IMR-90 (cell line): ENCODE measurements at regions not wholly inside any gene's neighbourhood (a gene's known extent, or its start where the extent isn't known, plus 50 kb on each side); places are given as distances from the start of the nearest gene placed in this dataset.
A peak's percentile ranks its signal among the peaks of the same experiment; 100 is the strongest.

Source experiments
- ATAC-seq: fragments of 200-7000 bp; cut with Tn5 transposase; 2 replicates; pipeline ENCODE4 v1.9.1; 2020; ENCODE audit warnings: low read depth, mild to moderate bottlenecking, moderate library complexity
- BruUV-seq: library from RNA; stranded (reverse); fragments of 400-500 nt; replicated peaks from 2 replicates; lab custom pipeline; 2021; lab: Mats Ljungman, UMichigan
- CTCF ChIA-PET: fragments of 300-600 bp; formaldehyde crosslinking; extraction: SDS; loops from one replicate; lab custom pipeline; 2021; ENCODE audit warnings: antibody characterized with exemption; lab: Yijun Ruan, JAX
- POLR2A ChIA-PET: fragments of 300-600 bp; sonication (Branson Sonifier 250); formaldehyde crosslinking; loops from one replicate; lab custom pipeline; 2022; ENCODE audit warnings: antibody characterized with exemption; ENCODE audit not compliant: unreplicated experiment; lab: Charles Lee
- DNase-seq: peaks from one replicate; pipeline ENCODE4 v3.0.0; 2013
- H2AFZ ChIP-seq: replicated peaks from 2 replicates; pipeline ENCODE3; 2013; ENCODE audit warnings: low read length, mild to moderate bottlenecking; ENCODE audit not compliant: poor library complexity
- H2AK5ac ChIP-seq: 2 replicates; pipeline ENCODE4 v1.6.1; 2013; ENCODE audit warnings: low read depth, low read length, inconsistent platforms
- H2AK9ac ChIP-seq: replicated peaks from 2 replicates; pipeline ENCODE3; 2013; ENCODE audit warnings: mild to moderate bottlenecking, low read depth, low read length, moderate library complexity; ENCODE audit not compliant: poor library complexity
- H2BK120ac ChIP-seq: 2 replicates; pipeline ENCODE4 v1.6.1; 2013; ENCODE audit warnings: low read depth, low read length, inconsistent platforms
- H2BK15ac ChIP-seq: 3 replicates; pipeline ENCODE4 v1.6.1; 2013; ENCODE audit warnings: low read depth, low read length, inconsistent platforms
- H2BK20ac ChIP-seq: 2 replicates; pipeline ENCODE4 v1.6.1; 2013; ENCODE audit warnings: low read depth, mild to moderate bottlenecking, inconsistent platforms, low read length, moderate library complexity
- H2BK5ac ChIP-seq: 2 replicates; pipeline ENCODE4 v1.6.1; 2013; ENCODE audit warnings: mild to moderate bottlenecking, low read depth, low read length, inconsistent platforms; ENCODE audit not compliant: poor library complexity, severe bottlenecking
- H3K14ac ChIP-seq: replicated peaks from 2 replicates; pipeline ENCODE4 v1.6.1; 2013; ENCODE audit warnings: low read depth, low read length, inconsistent platforms
- H3K18ac ChIP-seq: 2 replicates; pipeline ENCODE4 v1.6.1; 2013; ENCODE audit warnings: low read depth, low read length, control low read depth
- H3K23ac ChIP-seq: 2 replicates; pipeline ENCODE4 v1.6.1; 2013; ENCODE audit warnings: low read depth, low read length, inconsistent platforms
- H3K27ac ChIP-seq: 2 replicates; pipeline ENCODE4 v1.5.1; 2013; ENCODE audit warnings: mild to moderate bottlenecking, control low read depth, low read length; ENCODE audit not compliant: insufficient read depth
- H3K27me3 ChIP-seq: 2 replicates; pipeline ENCODE4 v1.6.1; 2013; ENCODE audit warnings: low read length; ENCODE audit not compliant: control insufficient read depth, insufficient read depth
- H3K36me3 ChIP-seq: 2 replicates; pipeline ENCODE4 v1.6.1; 2013; ENCODE audit warnings: low read length, mixed read lengths; ENCODE audit not compliant: control insufficient read depth, insufficient read depth
- H3K4ac ChIP-seq: 2 replicates; pipeline ENCODE4 v1.6.1; 2013; ENCODE audit warnings: low read depth, low read length, inconsistent platforms
- H3K4me1 ChIP-seq: 2 replicates; pipeline ENCODE4 v1.6.1; 2013; ENCODE audit warnings: low read length, mixed read lengths; ENCODE audit not compliant: control insufficient read depth, insufficient read depth
- H3K4me2 ChIP-seq: 2 replicates; pipeline ENCODE4 v1.6.1; 2013; ENCODE audit warnings: low read depth, mild to moderate bottlenecking, control low read depth, low read length, moderate library complexity
- H3K4me3 ChIP-seq: 2 replicates; pipeline ENCODE4 v1.5.1; 2013; ENCODE audit warnings: low read depth, mild to moderate bottlenecking, control low read depth, low read length, moderate library complexity; ENCODE audit not compliant: insufficient read depth
- H3K56ac ChIP-seq: 2 replicates; pipeline ENCODE4 v1.6.1; 2013; ENCODE audit warnings: low read length, inconsistent platforms; ENCODE audit not compliant: insufficient read depth; ENCODE audit errors: extremely low read depth
- H3K79me1 ChIP-seq, 2 experiments: 2 replicates each; pipeline ENCODE4 v1.6.1; 2013; ENCODE audit warnings: low read length in 2 of 2, inconsistent platforms in 1 of 2, low read depth in 1 of 2
- H3K9ac ChIP-seq: 2 replicates; pipeline ENCODE4 v1.6.1; 2013; ENCODE audit warnings: low read depth, low read length, control low read depth
- H3K9me1 ChIP-seq: 2 replicates; pipeline ENCODE4 v1.6.1; 2013; ENCODE audit warnings: low read length, inconsistent platforms; ENCODE audit not compliant: insufficient read depth
- H3K9me3 ChIP-seq: 2 replicates; pipeline ENCODE4 v1.6.1; 2013; ENCODE audit warnings: low read length; ENCODE audit not compliant: control insufficient read depth, insufficient read depth
- H4K20me1 ChIP-seq: 2 replicates; pipeline ENCODE4 v1.6.1; 2013; ENCODE audit warnings: low read length, inconsistent platforms; ENCODE audit not compliant: insufficient read depth
- H4K5ac ChIP-seq: 2 replicates; pipeline ENCODE4 v1.6.1; 2013; ENCODE audit warnings: mild to moderate bottlenecking, low read depth, low read length, control low read depth
- H4K8ac ChIP-seq, 2 experiments: 2 replicates each; pipeline ENCODE4 v1.6.1; 2013; ENCODE audit warnings: low read depth in 2 of 2, low read length in 2 of 2, control low read depth in 1 of 2, inconsistent platforms in 1 of 2
- H4K91ac ChIP-seq: 2 replicates; pipeline ENCODE4 v1.6.1; 2013; ENCODE audit warnings: low read depth, low read length, inconsistent platforms; ENCODE audit not compliant: insufficient read depth
- BHLHE40 ChIP-seq: fragments of 150-350 bp; IDR thresholded peaks from 2 replicates; pipeline ENCODE4 v1.6.1; 2016; ENCODE audit warnings: mild to moderate bottlenecking, low read depth, low read length
- CEBPB ChIP-seq: IDR thresholded peaks from 2 replicates; pipeline ENCODE4 v1.6.1; 2012; ENCODE audit warnings: low read depth, low read length, improper control_type of control experiment
- CHD1 ChIP-seq: IDR thresholded peaks from 2 replicates; pipeline ENCODE4 v1.6.1; 2012; ENCODE audit warnings: low read depth, low read length, improper control_type of control experiment
- FOS ChIP-seq: fragments of 150-350 bp; IDR thresholded peaks from 2 replicates; pipeline ENCODE4 v1.6.1; 2016; ENCODE audit warnings: low read depth, low read length
- MAFK ChIP-seq: IDR thresholded peaks from 2 replicates; pipeline ENCODE4 v1.6.1; 2012; ENCODE audit warnings: low read depth, low read length, improper control_type of control experiment
- MAZ ChIP-seq: IDR thresholded peaks from 2 replicates; pipeline ENCODE4 v1.6.1; 2012; ENCODE audit warnings: low read depth, mild to moderate bottlenecking, low read length, improper control_type of control experiment, moderate library complexity, borderline replicate concordance
- MXI1 ChIP-seq: IDR thresholded peaks from 2 replicates; pipeline ENCODE4 v1.6.1; 2012; ENCODE audit warnings: low read depth, mild to moderate bottlenecking, low read length, moderate library complexity, borderline replicate concordance
- NFE2L2 ChIP-seq: fragments of 150-350 bp; IDR thresholded peaks from 2 replicates; pipeline ENCODE4 v1.6.1; 2016; ENCODE audit warnings: low read depth, mild to moderate bottlenecking, low read length
- POLR2A ChIP-seq: IDR thresholded peaks from 2 replicates; pipeline ENCODE4 v1.6.1; 2012; ENCODE audit warnings: mild to moderate bottlenecking, low read depth, low read length
- RAD21 ChIP-seq: IDR thresholded peaks from 2 replicates; pipeline ENCODE4 v1.6.1; 2012; ENCODE audit warnings: low read length, improper control_type of control experiment
- RCOR1 ChIP-seq: IDR thresholded peaks from 2 replicates; pipeline ENCODE4 v1.6.1; 2012; ENCODE audit warnings: mild to moderate bottlenecking, low read length, improper control_type of control experiment; ENCODE audit not compliant: insufficient replicate concordance
- RFX5 ChIP-seq: IDR thresholded peaks from 2 replicates; pipeline ENCODE4 v1.8.0; 2012; ENCODE audit warnings: low read depth, mild to moderate bottlenecking, low read length, moderate library complexity
- SMC3 ChIP-seq: fragments of 150-350 bp; IDR thresholded peaks from 2 replicates; pipeline ENCODE4 v1.6.1; 2016; ENCODE audit warnings: low read depth, mild to moderate bottlenecking, antibody characterized with exemption, low read length, moderate library complexity
- WGBS, 2 experiments: methylation state at CpG; one replicate each; pipeline versions ENCODE4 v1.1.5 to v1.1.7; 2013; ENCODE audit warnings: missing lambda C conversion rate in 2 of 2; ENCODE audit not compliant: insufficient read length in 1 of 2; ENCODE audit errors: extremely low coverage in 2 of 2; 5-methylcytosine and 5-hydroxymethylcytosine counted together
- dilution Hi-C: fragments of 300-500 bp; cut with HindIII; formaldehyde crosslinking; loops from one replicate; pipeline ENCODE4 v1.14.3; 2018; ENCODE audit warnings: low sequenced_read_pairs; ENCODE audit not compliant: unreplicated experiment
- in situ Hi-C: fragments of 300-500 bp; cut with MboI; formaldehyde crosslinking; loops from 3 replicates; pipeline ENCODE4 v1.14.3; 2019; ENCODE audit warnings: low sequenced_read_pairs, inconsistent platforms, mixed read lengths
- intact Hi-C: fragments of 100-400 bp; cut with micrococcal nuclease; formaldehyde crosslinking; loops from 2 replicates; pipeline ENCODE4 v1.10.0; 2022
- TF ChIP-seq, protein P1 (sequence below): conservative IDR thresholded peaks from 2 replicates; pipeline ENCODE4 v1.5.1; 2012; ENCODE audit warnings: mild to moderate bottlenecking, low read depth, low read length, improper control_type of control experiment
- TF ChIP-seq, protein P2 (sequence below): fragments of 150-350 bp; IDR thresholded peaks from 2 replicates; pipeline ENCODE4 v1.6.1; 2017; ENCODE audit warnings: mild to moderate bottlenecking, antibody characterized with exemption, low read length, low read depth
- TF ChIP-seq, protein P3 (sequence below): fragments of 150-350 bp; IDR thresholded peaks from 2 replicates; pipeline ENCODE4 v1.6.1; 2016; ENCODE audit warnings: low read depth, mild to moderate bottlenecking, low read length, moderate library complexity, borderline replicate concordance

DNA sequence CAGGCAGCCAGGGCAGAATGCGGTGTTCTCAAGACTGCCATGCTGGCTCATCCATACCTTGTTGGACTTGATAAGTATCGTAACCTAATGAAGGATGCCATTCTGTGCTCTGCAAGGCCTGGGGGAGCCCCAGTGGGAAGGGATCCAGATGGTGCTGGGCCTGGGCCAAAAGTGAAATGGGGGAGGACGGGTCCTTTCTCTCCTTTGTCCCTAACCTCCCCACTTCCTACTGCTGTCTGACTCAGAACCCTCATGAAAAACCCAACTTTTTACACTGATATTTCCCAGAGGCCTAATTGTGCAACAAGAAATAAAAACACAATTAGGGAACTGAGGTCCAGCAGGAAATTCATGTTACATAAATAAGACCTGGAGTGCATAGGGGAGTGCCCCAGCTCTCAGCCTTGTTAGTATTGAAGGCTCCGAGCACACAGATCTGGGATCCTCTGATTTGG is 193.7 kb upstream of the SVIL start:
- H3K36me3 ChIP-seq = no peaks in the 10 kb centered on the region
- H3K9ac ChIP-seq = no peak overlapping the region
- H4K91ac ChIP-seq = no peak overlapping the region
- H3K14ac ChIP-seq = no peak overlapping the region
- ATAC-seq (no peak), DNase-seq (no peak)
- H3K27me3 ChIP-seq = peaks cover 2% of the 10 kb centered on the region; the same call in 1 of the 2 replicates
- no peaks in the 10 kb centered on the region for H4K20me1 ChIP-seq
- no peak overlapping the region for H2BK15ac ChIP-seq
- H3K4me2 ChIP-seq = no peak overlapping the region
- 0 out of 2 replicates have a peak overlapping the region, but pooled peaks have one; percentile 14 for H2AK5ac ChIP-seq
- H2AK9ac ChIP-seq = no peak overlapping the region
- TF ChIP-seq, protein P1, sequence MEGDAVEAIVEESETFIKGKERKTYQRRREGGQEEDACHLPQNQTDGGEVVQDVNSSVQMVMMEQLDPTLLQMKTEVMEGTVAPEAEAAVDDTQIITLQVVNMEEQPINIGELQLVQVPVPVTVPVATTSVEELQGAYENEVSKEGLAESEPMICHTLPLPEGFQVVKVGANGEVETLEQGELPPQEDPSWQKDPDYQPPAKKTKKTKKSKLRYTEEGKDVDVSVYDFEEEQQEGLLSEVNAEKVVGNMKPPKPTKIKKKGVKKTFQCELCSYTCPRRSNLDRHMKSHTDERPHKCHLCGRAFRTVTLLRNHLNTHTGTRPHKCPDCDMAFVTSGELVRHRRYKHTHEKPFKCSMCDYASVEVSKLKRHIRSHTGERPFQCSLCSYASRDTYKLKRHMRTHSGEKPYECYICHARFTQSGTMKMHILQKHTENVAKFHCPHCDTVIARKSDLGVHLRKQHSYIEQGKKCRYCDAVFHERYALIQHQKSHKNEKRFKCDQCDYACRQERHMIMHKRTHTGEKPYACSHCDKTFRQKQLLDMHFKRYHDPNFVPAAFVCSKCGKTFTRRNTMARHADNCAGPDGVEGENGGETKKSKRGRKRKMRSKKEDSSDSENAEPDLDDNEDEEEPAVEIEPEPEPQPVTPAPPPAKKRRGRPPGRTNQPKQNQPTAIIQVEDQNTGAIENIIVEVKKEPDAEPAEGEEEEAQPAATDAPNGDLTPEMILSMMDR = no peak
- TF ChIP-seq CHD1 (no peak), MXI1 (no peak), MAFK (no peak), POLR2A (no peak), CEBPB (no peak), BHLHE40 (no peak), MAZ (no peak), NFE2L2 (no peak), RAD21 (no peak), SMC3 (no peak), RFX5 (no peak), FOS (no peak), RCOR1 (no peak)
- TF ChIP-seq, protein P2, sequence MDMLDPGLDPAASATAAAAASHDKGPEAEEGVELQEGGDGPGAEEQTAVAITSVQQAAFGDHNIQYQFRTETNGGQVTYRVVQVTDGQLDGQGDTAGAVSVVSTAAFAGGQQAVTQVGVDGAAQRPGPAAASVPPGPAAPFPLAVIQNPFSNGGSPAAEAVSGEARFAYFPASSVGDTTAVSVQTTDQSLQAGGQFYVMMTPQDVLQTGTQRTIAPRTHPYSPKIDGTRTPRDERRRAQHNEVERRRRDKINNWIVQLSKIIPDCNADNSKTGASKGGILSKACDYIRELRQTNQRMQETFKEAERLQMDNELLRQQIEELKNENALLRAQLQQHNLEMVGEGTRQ = no peak
- TF ChIP-seq, protein P3, sequence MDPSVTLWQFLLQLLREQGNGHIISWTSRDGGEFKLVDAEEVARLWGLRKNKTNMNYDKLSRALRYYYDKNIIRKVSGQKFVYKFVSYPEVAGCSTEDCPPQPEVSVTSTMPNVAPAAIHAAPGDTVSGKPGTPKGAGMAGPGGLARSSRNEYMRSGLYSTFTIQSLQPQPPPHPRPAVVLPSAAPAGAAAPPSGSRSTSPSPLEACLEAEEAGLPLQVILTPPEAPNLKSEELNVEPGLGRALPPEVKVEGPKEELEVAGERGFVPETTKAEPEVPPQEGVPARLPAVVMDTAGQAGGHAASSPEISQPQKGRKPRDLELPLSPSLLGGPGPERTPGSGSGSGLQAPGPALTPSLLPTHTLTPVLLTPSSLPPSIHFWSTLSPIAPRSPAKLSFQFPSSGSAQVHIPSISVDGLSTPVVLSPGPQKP = no peak
- no peak overlapping the region for H2BK5ac ChIP-seq
- no peak overlapping the region for H3K4me3 ChIP-seq
- no peak overlapping the region for H4K5ac ChIP-seq
- dilution Hi-C loops (no loop called here), intact Hi-C loops (no loop called here), in situ Hi-C loops (no loop called here)
- H2BK120ac ChIP-seq = no peak overlapping the region
- no peaks in the 10 kb centered on the region for H3K4me1 ChIP-seq
- no peaks in the 10 kb centered on the region for H3K79me1 ChIP-seq
- no TSS peak for BruUV-seq
- H3K9me3 ChIP-seq = peaks cover 8% of the 10 kb centered on the region
- CTCF ChIA-PET = no interaction called here
- WGBS, 2 experiments = 100% methylated on average over 1 of the region's 4 CpGs; no CpG with 5 or more reads in 1 of the 2 experiments
- POLR2A ChIA-PET = no interaction called here
- no peak overlapping the region for H3K27ac ChIP-seq
- no peak overlapping the region for H3K4ac ChIP-seq
- no peak overlapping the region for H3K23ac ChIP-seq
- H4K8ac ChIP-seq = no peak overlapping the region
- H3K56ac ChIP-seq = no peak overlapping the region
- no peak overlapping the region for H2BK20ac ChIP-seq
- no peak overlapping the region for H3K18ac ChIP-seq
- H3K9me1 ChIP-seq = no peaks in the 10 kb centered on the region
- peak overlapping the region; percentile 11 for H2AFZ ChIP-seq
